ENCODE measurements at regions not wholly inside any gene's neighbourhood (a gene's known extent, or its start where the extent isn't known, plus 50 kb on each side); places are given as distances from the start of the nearest gene placed in this dataset.

- H3K9me3 ChIP-seq, result no peaks in the 10 kb centered on the region
- no peak overlapping the region for H3K4me3 ChIP-seq
- DNase-seq (no peak), ATAC-seq (no peak)
- no peak for TF ChIP-seq POLR2A (IDR thresholded peaks at IDR 0.05)
- no peak for TF ChIP-seq CTCF (IDR thresholded peaks at IDR 0.05)
- no peak overlapping the region for H3K27ac ChIP-seq
- intact Hi-C loops (cut with DNase I), result no loop called here
- H3K36me3 ChIP-seq, result no peaks in the 10 kb centered on the region
- no peaks in the 10 kb centered on the region for H3K4me1 ChIP-seq
- H3K27me3 ChIP-seq, result no peaks in the 10 kb centered on the region
- 61% methylated on average over 8 of the region's 9 CpGs for WGBS (ENCODE audit: insufficient coverage, low coverage, low lambda C conversion rate, missing lambda C conversion rate)
These were observed 480.0 kb upstream of the HS6ST1 start for GRCh38 chr2:128798502-128799283.

- H3K9me3 ChIP-seq, result no peaks in the 10 kb centered on the region
- H3K27me3 ChIP-seq, result no peaks in the 10 kb centered on the region
- TF ChIP-seq CTCF (IDR thresholded peaks at IDR 0.05), result no peak
- TF ChIP-seq POLR2A (IDR thresholded peaks at IDR 0.05), result no peak
- H3K36me3 ChIP-seq, result no peaks in the 10 kb centered on the region
- H3K27ac ChIP-seq, result no peak overlapping the region
- no peak for DNase-seq
- H3K4me3 ChIP-seq, result no peak overlapping the region
- no peaks in the 10 kb centered on the region for H3K4me1 ChIP-seq
- intact Hi-C loops (cut with DNase I), result no loop called here
- no peak for ATAC-seq
- WGBS (ENCODE audit: insufficient coverage, low coverage, low lambda C conversion rate, missing lambda C conversion rate), result no CpG with 5 or more reads among the region's 1 CpG
These were observed 480.6 kb upstream of the HS6ST1 start for GRCh38 chr2:128799284-128799552.

GRCh38 chr2:128799730-128800129 is 481.1 kb upstream of the HS6ST1 start:
- no peaks in the 10 kb centered on the region for H3K36me3 ChIP-seq
- H3K9me3 ChIP-seq, result no peaks in the 10 kb centered on the region
- no peak overlapping the region for H3K4me3 ChIP-seq
- H3K4me1 ChIP-seq, result no peaks in the 10 kb centered on the region
- no peaks in the 10 kb centered on the region for H3K27me3 ChIP-seq
- no peak for DNase-seq
- intact Hi-C loops (cut with DNase I), result no loop called here
- TF ChIP-seq POLR2A (IDR thresholded peaks at IDR 0.05) (no peak), CTCF (IDR thresholded peaks at IDR 0.05) (no peak)
- H3K27ac ChIP-seq, result no peak overlapping the region
- no peak for ATAC-seq
- 14% methylated on average over 2 of the region's 2 CpGs for WGBS (ENCODE audit: insufficient coverage, low coverage, low lambda C conversion rate, missing lambda C conversion rate)

- intact Hi-C loops (cut with DNase I), result no loop called here
- no peaks in the 10 kb centered on the region for H3K9me3 ChIP-seq
- no peak overlapping the region for H3K27ac ChIP-seq
- WGBS (ENCODE audit: insufficient coverage, low coverage, low lambda C conversion rate, missing lambda C conversion rate), result 57% methylated on average over 1 of the region's 1 CpG
- DNase-seq (no peak), ATAC-seq (no peak)
- TF ChIP-seq POLR2A (IDR thresholded peaks at IDR 0.05), result no peak
- no peak for TF ChIP-seq CTCF (IDR thresholded peaks at IDR 0.05)
- H3K36me3 ChIP-seq, result no peaks in the 10 kb centered on the region
- no peaks in the 10 kb centered on the region for H3K27me3 ChIP-seq
- H3K4me1 ChIP-seq, result no peaks in the 10 kb centered on the region
- H3K4me3 ChIP-seq, result no peak overlapping the region
These were observed 482.9 kb upstream of the HS6ST1 start for GRCh38 chr2:128801576-128801975.

GRCh38 chr2:128803222-128803621 is 484.6 kb upstream of the HS6ST1 start:
- TF ChIP-seq POLR2A (IDR thresholded peaks at IDR 0.05), result no peak
- no peak for TF ChIP-seq CTCF (IDR thresholded peaks at IDR 0.05)
- WGBS (ENCODE audit: insufficient coverage, low coverage, low lambda C conversion rate, missing lambda C conversion rate), result 81% methylated on average over 2 of the region's 2 CpGs
- ATAC-seq (no peak), DNase-seq (no peak)
- Histone ChIP-seq H3K9me3 (no peaks in the 10 kb centered on the region), H3K36me3 (no peaks in the 10 kb centered on the region), H3K27me3 (no peaks in the 10 kb centered on the region), H3K4me1 (no peaks in the 10 kb centered on the region), H3K4me3 (no peak overlapping the region), H3K27ac (no peak overlapping the region)
- intact Hi-C loops (cut with DNase I), result no loop called here

Data from right lobe of liver (tissue), 6 donors.